ENCODE measurements at regions not wholly inside any gene's neighbourhood (a gene's known extent, or its start where the extent isn't known, plus 50 kb on each side); places are given as distances from the start of the nearest gene placed in this dataset.
"Not testable (repeated sequence)": the region's sequence is repeated elsewhere in the genome, so short reads cannot be mapped to it uniquely, and the experiment has no call there.

DNA sequence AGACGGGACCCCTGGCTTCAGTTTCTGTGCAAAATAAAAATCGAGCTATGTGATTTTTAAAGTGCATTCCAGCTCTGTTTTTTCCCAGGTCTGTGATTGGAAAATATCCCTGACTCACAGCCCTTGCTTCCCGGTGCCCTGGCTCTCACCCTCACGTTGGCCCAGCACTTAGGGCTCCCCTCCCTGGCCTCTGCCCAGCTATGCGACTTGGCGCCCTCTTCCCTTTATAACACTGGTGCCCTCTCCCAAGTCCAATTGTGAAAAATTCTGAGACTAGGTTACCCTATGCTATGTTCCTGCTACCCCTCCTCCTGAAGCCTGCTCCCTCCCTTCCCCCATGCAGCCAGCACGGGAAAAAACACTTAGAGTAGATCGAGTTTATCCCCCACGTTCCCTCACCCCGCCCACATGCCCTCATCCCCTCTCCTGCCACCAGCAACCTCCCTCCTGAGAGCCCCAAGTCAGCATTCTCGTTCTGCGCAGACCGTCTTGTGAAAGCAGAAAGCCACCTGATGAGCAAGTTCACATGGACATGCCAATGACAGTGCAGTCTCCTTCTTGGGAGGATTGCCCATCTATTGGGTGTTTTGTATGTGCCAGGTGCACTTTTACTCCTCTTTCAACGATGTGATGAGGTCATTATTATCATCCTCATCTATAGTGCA is 228.8 kb downstream of the VAPA start:
- Mint-ChIP-seq H3K27me3 (no peaks in the 10 kb centered on the region), H3K4me3 (no peak overlapping the region), H3K27ac (no peak overlapping the region), H3K9me3 (no peaks in the 10 kb centered on the region), H3K4me1 (peaks cover 13% of the 10 kb centered on the region)
- no peak for DNase-seq
- ATAC-seq = no peak

GRCh38 chr18:10143596-10143995 is 229.8 kb downstream of the VAPA start:
- no peak overlapping the region for H3K27ac Mint-ChIP-seq
- no peak overlapping the region for H3K4me3 Mint-ChIP-seq
- DNase-seq (no peak), ATAC-seq (no peak)
- H3K9me3 Mint-ChIP-seq = no peaks in the 10 kb centered on the region
- peaks cover 13% of the 10 kb centered on the region for H3K4me1 Mint-ChIP-seq
- H3K27me3 Mint-ChIP-seq = no peaks in the 10 kb centered on the region

DNA sequence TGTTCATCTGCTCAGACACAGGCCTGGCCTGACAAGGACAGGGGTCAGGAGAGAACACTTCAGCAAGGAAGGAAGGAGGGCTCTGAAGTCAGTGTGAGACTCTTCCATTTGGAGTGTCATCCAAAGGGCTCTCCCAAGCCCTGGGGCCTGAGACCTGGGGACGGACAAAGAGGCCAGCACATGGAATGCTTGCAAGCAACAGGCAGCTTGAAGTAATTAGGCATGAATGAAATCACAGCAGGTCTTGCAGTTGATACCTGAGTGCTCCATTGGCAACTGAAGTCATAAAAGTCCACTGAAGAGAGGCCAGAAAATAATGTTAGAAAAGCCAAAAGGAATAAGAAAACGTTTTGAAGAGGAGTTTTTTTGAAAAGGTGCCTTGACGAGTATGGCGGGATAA is 231.7 kb downstream of the VAPA start:
- Mint-ChIP-seq H3K4me3 (no peak overlapping the region), H3K4me1 (peaks cover 2% of the 10 kb centered on the region), H3K27ac (no peak overlapping the region), H3K27me3 (no peaks in the 10 kb centered on the region), H3K9me3 (peaks cover 0 to 15% of the 10 kb centered on the region in 2 donors)
- ATAC-seq (no peak), DNase-seq (no peak)

DNA sequence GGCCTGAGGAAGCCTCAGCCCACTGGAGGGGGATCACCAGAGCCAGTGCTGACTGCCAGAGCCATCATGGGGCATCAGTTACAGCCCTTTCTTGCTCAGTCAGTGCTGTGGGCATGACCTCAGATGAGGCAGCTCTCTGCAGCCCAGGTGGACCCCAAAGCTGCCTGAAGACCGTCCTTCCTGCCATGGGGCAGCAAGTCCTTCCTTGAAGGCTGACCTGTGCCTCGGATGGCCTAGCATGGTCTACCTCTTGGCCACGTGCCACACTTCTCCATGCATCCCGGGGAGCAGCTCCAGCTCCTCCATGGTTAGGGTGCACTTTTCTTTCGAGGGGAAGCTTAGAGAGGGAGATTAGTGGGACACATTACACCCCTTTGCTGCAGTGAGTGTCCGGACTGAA is 233.4 kb downstream of the VAPA start:
- Mint-ChIP-seq H3K9me3 (peaks cover 5 to 28% of the 10 kb centered on the region in 2 donors), H3K4me1 (no peaks in the 10 kb centered on the region), H3K4me3 (no peak overlapping the region), H3K27ac (no peak overlapping the region), H3K27me3 (no peaks in the 10 kb centered on the region)
- ATAC-seq = no peak
- no peak for DNase-seq

DNA sequence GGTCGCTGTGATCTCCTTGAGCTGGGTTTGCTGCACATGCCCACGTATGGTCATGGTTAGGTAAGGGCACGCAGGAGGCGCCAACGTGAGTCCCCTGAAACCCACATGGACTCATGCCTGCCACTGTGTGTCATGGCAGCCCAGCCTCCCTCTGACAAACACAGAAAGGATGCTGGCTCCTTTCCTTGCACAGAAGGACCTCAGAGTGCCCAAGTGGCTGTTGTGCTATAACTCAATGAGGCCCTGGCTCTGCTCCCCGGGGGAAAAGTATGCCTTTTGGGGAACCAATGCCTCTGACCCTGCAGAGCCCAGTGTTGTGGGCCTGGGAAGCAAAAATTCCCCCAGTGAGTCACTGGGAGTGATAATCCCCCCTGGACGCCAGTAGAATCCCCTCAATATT is 233.9 kb downstream of the VAPA start:
- DNase-seq = no peak
- Mint-ChIP-seq H3K4me1 (no peaks in the 10 kb centered on the region), H3K27me3 (no peaks in the 10 kb centered on the region), H3K4me3 (no peak overlapping the region), H3K27ac (no peak overlapping the region), H3K9me3 (peaks cover 5 to 28% of the 10 kb centered on the region in 2 donors)
- ATAC-seq = no peak

DNA sequence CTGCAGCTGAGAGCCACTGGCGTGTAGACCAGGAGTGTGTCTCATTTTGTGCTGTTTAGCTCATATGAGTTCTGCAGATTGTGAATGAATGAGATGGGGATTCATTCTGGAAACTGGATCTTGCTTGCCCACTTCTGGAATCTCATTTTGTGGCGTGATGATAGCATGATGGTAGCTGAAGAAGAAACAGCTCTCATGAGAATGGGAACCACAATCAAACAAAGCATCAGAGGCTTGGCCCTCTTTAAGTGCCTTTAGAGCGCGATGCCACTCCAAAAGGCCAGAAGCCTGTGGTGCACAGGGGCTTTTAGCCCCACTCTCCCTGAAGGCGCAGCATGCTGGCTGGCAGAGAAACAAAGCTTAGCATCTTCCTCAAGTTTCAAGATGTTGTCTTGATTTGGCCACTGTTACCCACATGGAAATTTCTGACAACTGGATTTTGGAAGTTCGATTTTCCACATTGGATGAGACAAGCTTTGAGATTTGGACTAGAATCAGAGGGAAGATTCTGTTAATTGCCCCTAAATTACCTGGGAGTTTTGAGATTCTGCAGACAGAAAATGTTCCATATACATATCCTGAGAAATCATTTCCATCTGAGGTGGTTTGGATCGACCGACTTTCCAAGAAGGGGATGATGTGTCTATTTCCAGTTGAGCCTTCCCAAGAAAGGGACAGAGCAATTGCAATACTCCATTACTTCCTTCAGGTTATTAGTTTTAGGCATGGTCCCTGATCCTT is 234.5 kb downstream of the VAPA start:
- Mint-ChIP-seq H3K9me3 (peaks cover 5 to 28% of the 10 kb centered on the region in 2 donors), H3K4me3 (no peak overlapping the region), H3K27me3 (no peaks in the 10 kb centered on the region), H3K27ac (no peak overlapping the region), H3K4me1 (no peaks in the 10 kb centered on the region)
- ATAC-seq = no peak
- DNase-seq = no peak

DNA sequence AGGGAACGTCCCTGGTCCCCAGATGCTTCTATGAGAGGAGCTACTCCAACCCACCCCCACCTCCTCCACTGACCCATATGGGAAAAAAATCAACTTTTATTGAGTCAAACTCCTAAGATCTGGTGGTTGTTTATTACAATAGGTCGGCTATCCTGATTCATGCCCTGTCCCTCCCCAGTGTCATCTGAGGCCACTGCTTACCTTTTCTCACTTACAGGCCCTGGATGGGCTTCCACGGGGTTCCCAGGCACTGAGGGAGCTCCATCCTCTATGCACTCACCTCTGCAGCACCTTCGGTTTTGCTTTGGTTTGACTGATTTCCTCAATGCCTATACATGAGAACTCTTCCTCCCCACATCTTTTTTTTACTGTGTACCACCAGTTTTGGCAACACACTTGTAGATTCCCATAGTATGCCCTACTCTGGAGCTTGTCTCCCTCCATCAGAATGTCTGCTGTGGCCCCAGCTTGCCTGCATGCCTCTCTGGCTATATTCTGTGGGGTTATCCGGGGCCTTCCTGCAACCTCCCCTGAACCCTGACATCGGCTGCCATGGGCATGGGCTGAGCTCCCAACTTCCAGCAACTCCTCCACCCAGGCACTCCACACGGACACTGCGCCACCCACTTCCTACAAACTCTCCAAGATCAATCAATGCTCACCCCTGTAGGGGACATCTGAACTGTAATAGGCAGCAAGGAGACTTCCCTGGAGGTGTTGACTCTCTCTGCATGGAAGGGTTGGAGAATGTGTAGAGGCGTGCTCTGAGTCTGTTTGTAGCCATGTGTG is 236.1 kb downstream of the VAPA start:
- no peaks in the 10 kb centered on the region for H3K27me3 Mint-ChIP-seq
- no peaks in the 10 kb centered on the region for H3K4me1 Mint-ChIP-seq
- H3K4me3 Mint-ChIP-seq = no peak overlapping the region
- no peak for DNase-seq
- no peak overlapping the region for H3K27ac Mint-ChIP-seq
- no peak for ATAC-seq
- H3K9me3 Mint-ChIP-seq = peaks cover 5 to 28% of the 10 kb centered on the region in 2 donors

GRCh38 chr18:10150576-10150975 is 236.8 kb downstream of the VAPA start:
- peaks cover 5 to 28% of the 10 kb centered on the region in 2 donors for H3K9me3 Mint-ChIP-seq
- not testable (repeated sequence) for H3K27ac Mint-ChIP-seq, H3K4me1 Mint-ChIP-seq, H3K27me3 Mint-ChIP-seq, ATAC-seq, H3K4me3 Mint-ChIP-seq, DNase-seq

DNA sequence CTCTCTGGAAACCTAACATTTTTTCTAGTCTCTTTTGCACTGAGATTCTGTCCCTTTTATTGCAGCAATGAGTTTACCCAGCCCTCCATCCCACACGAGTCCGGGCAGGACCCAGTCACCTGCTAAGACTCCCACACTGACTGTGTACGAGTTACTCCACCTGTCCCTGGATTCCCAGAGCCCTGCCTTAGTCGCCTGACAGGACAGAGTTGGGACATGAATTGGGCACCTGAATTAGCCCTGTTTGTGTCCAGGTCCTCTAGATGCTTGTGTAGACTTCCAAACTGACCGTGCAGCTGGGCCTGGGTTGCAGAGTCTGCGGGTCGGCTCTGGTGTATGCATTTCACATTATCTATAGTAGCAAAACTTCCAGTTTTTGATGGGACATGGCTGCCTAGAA is 238.7 kb downstream of the VAPA start:
- ATAC-seq = no peak
- Mint-ChIP-seq H3K27ac (no peak overlapping the region), H3K4me3 (no peak overlapping the region), H3K9me3 (peaks cover 5 to 28% of the 10 kb centered on the region in 2 donors), H3K27me3 (no peaks in the 10 kb centered on the region), H3K4me1 (no peaks in the 10 kb centered on the region)
- DNase-seq = no peak

DNA sequence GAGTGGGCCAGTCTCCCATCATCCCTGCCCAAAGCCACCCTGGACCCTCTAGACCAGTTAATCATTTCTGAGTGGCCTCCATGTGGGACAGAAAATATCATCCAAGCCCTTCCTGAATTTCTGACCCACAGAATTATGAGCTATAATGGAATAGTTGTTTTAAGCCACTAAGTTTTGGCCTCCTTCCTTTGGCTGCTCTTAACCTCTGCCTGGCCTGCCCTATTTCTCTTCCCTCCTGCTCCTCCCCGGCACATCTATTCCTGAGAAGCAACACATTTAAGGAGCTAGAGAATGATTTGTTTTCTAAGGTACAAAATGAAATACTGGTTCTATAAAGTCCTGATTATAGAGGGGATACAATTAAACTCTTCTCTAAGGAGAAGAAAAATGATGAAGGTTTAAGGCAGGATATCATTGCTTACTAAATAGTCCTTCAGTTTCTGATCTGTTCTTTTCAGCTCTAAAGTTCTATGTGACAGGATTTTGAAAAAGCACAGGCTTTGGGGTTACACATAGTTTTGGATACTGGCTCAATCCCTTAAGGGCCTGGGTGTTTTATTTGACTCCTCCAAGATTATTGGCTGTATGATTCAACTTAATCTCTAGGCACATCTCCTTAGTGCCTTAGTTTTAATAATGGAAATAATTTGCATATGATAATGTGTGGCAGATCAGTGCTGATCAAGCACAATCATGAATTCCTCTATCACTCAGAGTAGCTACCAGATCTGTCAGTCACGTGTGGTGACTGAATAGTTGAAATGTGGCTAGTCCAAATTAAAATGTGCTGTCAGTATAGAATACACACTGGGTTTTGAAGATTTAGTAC is 240.3 kb downstream of the VAPA start:
- Mint-ChIP-seq H3K4me3 (no peak overlapping the region), H3K4me1 (peaks cover 2% of the 10 kb centered on the region), H3K27ac (no peak overlapping the region), H3K9me3 (peaks cover 5 to 26% of the 10 kb centered on the region in 2 donors), H3K27me3 (no peaks in the 10 kb centered on the region)
- DNase-seq (no peak), ATAC-seq (no peak)

GRCh38 chr18:10157706-10158105 is 243.9 kb downstream of the VAPA start:
- Mint-ChIP-seq H3K27ac (no peak overlapping the region), H3K4me3 (no peak overlapping the region), H3K27me3 (no peaks in the 10 kb centered on the region), H3K9me3 (no peaks in the 10 kb centered on the region), H3K4me1 (peaks cover 5% of the 10 kb centered on the region)
- DNase-seq (no peak), ATAC-seq (no peak)

DNA sequence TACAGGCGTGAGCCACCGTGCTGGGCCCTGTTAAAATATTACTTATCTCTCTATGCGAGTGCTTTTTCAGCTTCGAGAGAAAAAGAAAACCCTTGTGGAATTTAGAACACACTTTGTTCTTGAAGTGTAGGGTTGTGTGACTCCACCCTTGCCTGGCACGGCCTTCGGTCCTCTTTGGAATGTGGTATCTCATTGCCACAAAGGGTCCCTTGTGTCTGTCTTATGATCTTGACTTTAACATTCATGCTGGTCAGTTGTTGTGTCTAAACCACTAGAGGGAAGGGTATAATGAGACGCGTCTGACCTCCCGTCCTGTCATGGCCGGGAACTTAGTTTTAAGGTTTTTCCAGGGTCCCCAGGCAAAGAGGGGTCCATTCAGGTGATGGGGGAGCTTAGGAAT is 246.4 kb downstream of the VAPA start:
- Mint-ChIP-seq H3K9me3 (no peaks in the 10 kb centered on the region), H3K27ac (no peak overlapping the region), H3K27me3 (no peaks in the 10 kb centered on the region), H3K4me3 (no peak overlapping the region), H3K4me1 (peaks cover 5% of the 10 kb centered on the region)
- ATAC-seq (no peak), DNase-seq (no peak)

DNA sequence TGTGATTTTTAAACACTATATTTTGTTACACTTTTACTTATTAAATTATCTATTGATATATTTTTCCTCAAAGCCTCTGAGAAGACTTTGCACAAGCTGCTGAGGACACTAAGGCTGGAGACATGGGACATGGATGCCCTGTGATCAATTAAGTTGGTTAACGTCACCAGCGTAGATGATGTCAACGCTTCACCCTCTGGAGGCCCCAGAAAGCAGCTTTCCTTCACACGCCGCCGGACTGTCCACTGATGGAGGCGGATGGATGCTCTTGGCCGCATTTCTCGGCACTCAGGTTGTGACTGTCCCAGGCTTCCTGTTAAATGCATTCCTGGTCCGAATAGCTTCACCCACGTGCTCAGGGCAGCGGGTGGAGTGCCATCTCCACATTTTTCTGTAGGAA is 247.5 kb downstream of the VAPA start:
- no peaks in the 10 kb centered on the region for H3K27me3 Mint-ChIP-seq
- no peak for ATAC-seq
- peaks cover 5% of the 10 kb centered on the region for H3K4me1 Mint-ChIP-seq
- DNase-seq = no peak
- no peak overlapping the region for H3K27ac Mint-ChIP-seq
- no peak overlapping the region for H3K4me3 Mint-ChIP-seq
- no peaks in the 10 kb centered on the region for H3K9me3 Mint-ChIP-seq

GRCh38 chr18:10162340-10162739 is 248.5 kb downstream of the VAPA start:
- no peak for ATAC-seq
- Mint-ChIP-seq H3K27me3 (no peaks in the 10 kb centered on the region), H3K4me3 (no peak overlapping the region), H3K4me1 (peaks cover 5% of the 10 kb centered on the region), H3K9me3 (no peaks in the 10 kb centered on the region), H3K27ac (peak overlapping the region in 1 of 2 donors; percentile 58)
- DNase-seq = no peak

GRCh38 chr18:10164271-10165071 is 250.7 kb downstream of the VAPA start:
- Mint-ChIP-seq H3K27me3 (no peaks in the 10 kb centered on the region), H3K4me3 (no peak overlapping the region), H3K4me1 (no peaks in the 10 kb centered on the region), H3K9me3 (no peaks in the 10 kb centered on the region), H3K27ac (no peak overlapping the region)
- DNase-seq = no peak
- no peak for ATAC-seq

Data from stimulated activated naive CD8-positive, alpha-beta T cell treated with anti-CD3 and anti-CD28 coated beads, Interleukin-15, amount 100 ng/mL, for 72 hours (primary cell).